ENCODE measurements at regions not wholly inside any gene's neighbourhood (a gene's known extent, or its start where the extent isn't known, plus 50 kb on each side); places are given as distances from the start of the nearest gene placed in this dataset.
"Not testable (repeated sequence)": the region's sequence is repeated elsewhere in the genome, so short reads cannot be mapped to it uniquely, and the experiment has no call there.

DNA sequence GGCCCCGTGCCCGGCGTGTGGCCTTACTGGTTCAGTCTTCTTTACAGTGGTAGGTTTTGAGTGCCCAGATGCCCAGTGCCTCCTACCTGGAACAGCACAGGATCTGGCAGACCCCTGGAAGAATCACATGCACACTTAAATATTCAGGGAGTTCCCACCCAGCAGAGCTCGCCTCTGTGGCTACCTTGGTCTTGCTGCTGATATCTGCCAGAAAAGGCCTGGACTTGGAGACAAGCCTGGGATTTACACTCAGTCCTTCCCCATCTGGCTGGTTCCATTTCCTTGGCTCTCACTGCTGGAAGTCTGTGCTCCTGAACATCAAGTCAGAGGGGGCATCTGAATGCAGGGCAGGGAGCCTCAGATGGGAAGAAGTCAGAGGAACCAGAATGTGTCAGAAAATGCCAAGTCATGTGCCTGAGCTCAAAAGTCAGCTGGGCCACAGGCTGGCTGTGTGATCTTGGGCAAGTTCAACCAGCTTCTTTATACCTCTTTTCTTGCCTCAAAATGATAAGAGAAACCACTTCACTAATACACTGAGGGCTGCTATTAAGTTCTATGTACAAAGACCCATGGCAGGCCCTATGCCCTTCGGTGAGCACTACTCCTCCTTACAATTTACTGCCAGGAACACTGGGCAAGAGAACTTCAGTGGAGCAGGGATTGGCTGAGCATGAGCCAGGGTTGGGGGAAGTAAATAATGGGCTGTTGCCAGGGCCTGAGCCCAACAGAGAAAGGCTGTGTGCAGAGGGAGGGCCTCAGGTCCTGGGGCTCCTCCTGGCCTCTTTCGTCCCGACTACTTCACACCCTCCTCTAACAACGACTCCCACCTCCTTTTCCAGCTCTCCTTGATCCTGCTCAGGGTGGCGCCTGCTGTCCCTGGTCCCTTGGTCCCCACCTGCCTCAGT is 135.9 kb downstream of the GPCPD1 start:
- no peak overlapping the region for H3K27ac Mint-ChIP-seq
- H3K4me3 Mint-ChIP-seq = no peak overlapping the region
- H3K9me3 Mint-ChIP-seq = no peaks in the 10 kb centered on the region
- no peaks in the 10 kb centered on the region for H3K4me1 Mint-ChIP-seq (ENCODE audit: low read depth)
- TF ChIP-seq, protein P1, sequence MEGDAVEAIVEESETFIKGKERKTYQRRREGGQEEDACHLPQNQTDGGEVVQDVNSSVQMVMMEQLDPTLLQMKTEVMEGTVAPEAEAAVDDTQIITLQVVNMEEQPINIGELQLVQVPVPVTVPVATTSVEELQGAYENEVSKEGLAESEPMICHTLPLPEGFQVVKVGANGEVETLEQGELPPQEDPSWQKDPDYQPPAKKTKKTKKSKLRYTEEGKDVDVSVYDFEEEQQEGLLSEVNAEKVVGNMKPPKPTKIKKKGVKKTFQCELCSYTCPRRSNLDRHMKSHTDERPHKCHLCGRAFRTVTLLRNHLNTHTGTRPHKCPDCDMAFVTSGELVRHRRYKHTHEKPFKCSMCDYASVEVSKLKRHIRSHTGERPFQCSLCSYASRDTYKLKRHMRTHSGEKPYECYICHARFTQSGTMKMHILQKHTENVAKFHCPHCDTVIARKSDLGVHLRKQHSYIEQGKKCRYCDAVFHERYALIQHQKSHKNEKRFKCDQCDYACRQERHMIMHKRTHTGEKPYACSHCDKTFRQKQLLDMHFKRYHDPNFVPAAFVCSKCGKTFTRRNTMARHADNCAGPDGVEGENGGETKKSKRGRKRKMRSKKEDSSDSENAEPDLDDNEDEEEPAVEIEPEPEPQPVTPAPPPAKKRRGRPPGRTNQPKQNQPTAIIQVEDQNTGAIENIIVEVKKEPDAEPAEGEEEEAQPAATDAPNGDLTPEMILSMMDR (IDR thresholded peaks at IDR 0.05) = no peak
- H3K27me3 Mint-ChIP-seq (ENCODE audit: insufficient read depth) = peaks cover 7% of the 10 kb centered on the region
- no peak for DNase-seq
- H3K36me3 Mint-ChIP-seq (ENCODE audit: low read depth) = no peaks in the 10 kb centered on the region

DNA sequence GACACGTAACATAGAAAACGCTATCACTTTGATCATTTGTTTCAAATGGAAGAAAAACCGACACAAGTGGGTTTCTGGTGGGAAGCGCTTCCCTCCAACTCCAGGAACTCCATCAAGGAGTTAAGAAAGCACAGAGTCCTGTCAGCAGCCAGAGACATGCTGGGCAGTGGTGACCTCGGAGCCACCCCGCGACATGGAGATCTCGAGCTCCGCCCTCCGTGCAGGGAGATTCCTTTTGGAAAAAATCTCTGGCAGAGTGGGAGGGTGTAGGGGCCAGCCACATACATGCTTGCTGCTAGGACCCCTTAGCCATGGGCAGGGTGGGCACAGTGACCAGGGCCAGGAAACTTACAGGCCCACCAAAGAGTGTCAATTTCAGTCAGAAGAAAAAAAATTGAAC is 138.9 kb downstream of the GPCPD1 start:
- DNase-seq; H3K9me3 Mint-ChIP-seq; H3K4me3 Mint-ChIP-seq; H3K27ac Mint-ChIP-seq; H3K4me1 Mint-ChIP-seq (ENCODE audit: low read depth); H3K36me3 Mint-ChIP-seq (ENCODE audit: low read depth): not testable (repeated sequence)
- peaks cover 11% of the 10 kb centered on the region for H3K27me3 Mint-ChIP-seq (ENCODE audit: insufficient read depth)

DNA sequence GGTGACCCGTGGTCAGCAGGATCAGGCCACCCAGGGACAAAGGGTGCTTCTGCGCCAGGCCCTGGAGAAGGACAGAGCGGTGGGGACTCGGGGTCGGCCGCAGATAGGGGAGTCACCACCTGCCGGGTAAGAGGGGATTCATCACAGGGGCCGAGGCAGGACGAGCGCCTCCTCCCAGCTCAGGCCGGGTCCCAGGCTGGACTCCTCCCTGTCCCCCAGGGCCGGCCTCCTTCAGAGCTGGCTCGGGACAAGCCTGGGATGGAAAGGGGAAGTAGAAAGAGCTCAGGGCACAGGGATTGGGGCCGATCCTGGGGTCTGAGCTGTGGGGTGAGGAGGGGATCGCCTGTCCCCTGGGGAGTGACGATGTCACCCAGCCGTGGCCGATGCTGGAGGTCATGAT is 139.4 kb downstream of the GPCPD1 start:
- Mint-ChIP-seq H3K4me1 (ENCODE audit: low read depth) (no peaks in the 10 kb centered on the region), H3K4me3 (no peak overlapping the region), H3K27me3 (ENCODE audit: insufficient read depth) (peaks cover 13% of the 10 kb centered on the region), H3K27ac (no peak overlapping the region), H3K9me3 (no peaks in the 10 kb centered on the region), H3K36me3 (ENCODE audit: low read depth) (no peaks in the 10 kb centered on the region)
- TF ChIP-seq, protein P1 (IDR thresholded peaks at IDR 0.05) = no peak
- DNase-seq = no peak

DNA sequence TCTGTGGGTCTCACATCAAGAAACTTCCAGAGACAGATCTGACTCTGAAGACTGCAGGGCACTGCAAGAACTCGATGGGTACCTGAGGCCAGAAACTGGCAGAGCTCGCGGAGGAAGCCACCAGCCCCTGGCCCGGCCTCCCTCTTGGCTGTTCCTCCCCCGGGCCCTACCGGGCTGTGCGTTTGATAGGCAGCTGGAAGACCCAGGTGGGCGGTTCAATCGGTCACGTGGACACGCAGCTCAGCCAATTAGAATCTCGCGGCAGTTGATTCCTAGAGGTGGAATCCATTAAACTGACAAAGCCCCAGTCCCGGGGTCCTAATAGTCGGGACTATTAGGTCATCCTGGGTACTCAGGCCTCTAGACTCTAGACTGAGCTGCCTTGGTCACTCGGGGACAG is 139.9 kb downstream of the GPCPD1 start:
- H3K4me1 Mint-ChIP-seq (ENCODE audit: low read depth) = no peaks in the 10 kb centered on the region
- H3K4me3 Mint-ChIP-seq = no peak overlapping the region

DNA sequence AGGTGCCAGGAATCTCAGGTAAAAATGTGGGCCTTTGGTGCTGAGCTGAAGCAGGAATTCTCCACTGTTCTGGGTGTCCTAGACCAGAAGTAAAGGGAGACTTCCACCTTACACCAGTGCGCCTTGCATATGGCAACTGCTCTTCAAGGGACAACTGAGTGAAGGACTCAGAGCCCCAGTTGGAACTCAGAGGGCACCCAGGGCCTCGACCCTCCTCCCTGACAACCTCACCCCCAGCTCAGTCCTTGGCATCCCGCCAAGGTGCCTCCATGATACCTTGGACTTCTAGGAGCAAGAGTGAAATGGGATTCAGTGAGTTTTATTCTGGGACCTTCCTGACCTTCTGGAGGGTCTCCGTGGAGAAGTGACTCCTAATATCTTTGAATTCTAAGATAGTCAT is 140.3 kb downstream of the GPCPD1 start:
- Mint-ChIP-seq H3K4me1 (ENCODE audit: low read depth) (no peaks in the 10 kb centered on the region), H3K9me3 (no peaks in the 10 kb centered on the region), H3K4me3 (no peak overlapping the region), H3K27me3 (ENCODE audit: insufficient read depth) (peaks cover 13% of the 10 kb centered on the region), H3K27ac (no peak overlapping the region), H3K36me3 (ENCODE audit: low read depth) (no peaks in the 10 kb centered on the region)
- TF ChIP-seq, protein P1 (IDR thresholded peaks at IDR 0.05) = no peak
- DNase-seq = no peak

More for the DNA sequence above, 139.9 kb downstream of the GPCPD1 start:
- TF ChIP-seq, protein P1 (IDR thresholded peaks at IDR 0.05) = no peak
- H3K36me3 Mint-ChIP-seq (ENCODE audit: low read depth) = no peaks in the 10 kb centered on the region
- H3K9me3 Mint-ChIP-seq = no peaks in the 10 kb centered on the region
- DNase-seq = no peak
- H3K27ac Mint-ChIP-seq = no peak overlapping the region
- peaks cover 13% of the 10 kb centered on the region for H3K27me3 Mint-ChIP-seq (ENCODE audit: insufficient read depth)

DNA sequence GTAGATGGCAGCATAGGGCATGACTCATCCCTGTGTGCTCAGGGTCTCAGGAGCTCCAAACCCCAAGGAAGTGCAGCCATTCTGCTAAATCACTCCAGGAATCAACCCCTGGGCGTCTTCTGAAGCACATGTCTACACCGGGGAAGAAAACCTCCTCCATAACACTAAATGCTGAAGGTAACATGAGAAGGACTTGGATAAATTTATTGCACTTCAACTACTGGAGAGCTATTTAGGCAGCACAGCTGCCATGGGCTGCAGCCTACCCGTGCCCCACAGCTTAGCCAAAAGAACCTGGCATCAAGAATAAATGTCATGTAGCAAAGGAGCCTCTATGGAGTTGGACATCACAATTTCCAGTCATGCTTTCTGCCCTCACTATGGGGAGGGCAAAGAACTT is 141.7 kb downstream of the GPCPD1 start:
- H3K9me3 Mint-ChIP-seq = no peaks in the 10 kb centered on the region
- no peak for DNase-seq
- H3K4me3 Mint-ChIP-seq = no peak overlapping the region
- TF ChIP-seq, protein P1 (IDR thresholded peaks at IDR 0.05) = no peak
- peaks cover 13% of the 10 kb centered on the region for H3K27me3 Mint-ChIP-seq (ENCODE audit: insufficient read depth)
- no peak overlapping the region for H3K27ac Mint-ChIP-seq
- H3K36me3 Mint-ChIP-seq (ENCODE audit: low read depth) = no peaks in the 10 kb centered on the region
- H3K4me1 Mint-ChIP-seq (ENCODE audit: low read depth) = no peaks in the 10 kb centered on the region

Data from HFFc6 (cell line).